ENCODE measurements at regions not wholly inside any gene's neighbourhood (a gene's known extent, or its start where the extent isn't known, plus 50 kb on each side); places are given as distances from the start of the nearest gene placed in this dataset.

- in situ Hi-C loops (cut with HindIII; ENCODE audit: low sequenced_read_pairs): no loop called here
- no peak overlapping the region for H3K4me3 ChIP-seq (ENCODE audit: low read depth, low read length)
- no peak for DNase-seq (ENCODE audit: low read depth, low spot score)
- TF ChIP-seq, protein P1, sequence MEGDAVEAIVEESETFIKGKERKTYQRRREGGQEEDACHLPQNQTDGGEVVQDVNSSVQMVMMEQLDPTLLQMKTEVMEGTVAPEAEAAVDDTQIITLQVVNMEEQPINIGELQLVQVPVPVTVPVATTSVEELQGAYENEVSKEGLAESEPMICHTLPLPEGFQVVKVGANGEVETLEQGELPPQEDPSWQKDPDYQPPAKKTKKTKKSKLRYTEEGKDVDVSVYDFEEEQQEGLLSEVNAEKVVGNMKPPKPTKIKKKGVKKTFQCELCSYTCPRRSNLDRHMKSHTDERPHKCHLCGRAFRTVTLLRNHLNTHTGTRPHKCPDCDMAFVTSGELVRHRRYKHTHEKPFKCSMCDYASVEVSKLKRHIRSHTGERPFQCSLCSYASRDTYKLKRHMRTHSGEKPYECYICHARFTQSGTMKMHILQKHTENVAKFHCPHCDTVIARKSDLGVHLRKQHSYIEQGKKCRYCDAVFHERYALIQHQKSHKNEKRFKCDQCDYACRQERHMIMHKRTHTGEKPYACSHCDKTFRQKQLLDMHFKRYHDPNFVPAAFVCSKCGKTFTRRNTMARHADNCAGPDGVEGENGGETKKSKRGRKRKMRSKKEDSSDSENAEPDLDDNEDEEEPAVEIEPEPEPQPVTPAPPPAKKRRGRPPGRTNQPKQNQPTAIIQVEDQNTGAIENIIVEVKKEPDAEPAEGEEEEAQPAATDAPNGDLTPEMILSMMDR (IDR thresholded peaks at IDR 0.05; ENCODE audit: low read depth, low read length): no peak
Observed at GRCh38 chr2:236696834-236697233, 127.2 kb downstream of the ACKR3 start.

GRCh38 chr2:236698016-236698627, 128.5 kb downstream of the ACKR3 start:
- in situ Hi-C loops (cut with HindIII; ENCODE audit: low sequenced_read_pairs): no loop called here
- TF ChIP-seq, protein P1 (IDR thresholded peaks at IDR 0.05; ENCODE audit: low read depth, low read length): no peak
- H3K4me3 ChIP-seq (ENCODE audit: low read depth, low read length): no peak overlapping the region
- DNase-seq (ENCODE audit: low read depth, low spot score): no peak

GRCh38 chr2:236700703-236701102, 131.1 kb downstream of the ACKR3 start:
- DNase-seq (ENCODE audit: low read depth, low spot score): no peak
- H3K4me3 ChIP-seq (ENCODE audit: low read depth, low read length): no peak overlapping the region
- in situ Hi-C loops (cut with HindIII; ENCODE audit: low sequenced_read_pairs): no loop called here
- TF ChIP-seq, protein P1 (IDR thresholded peaks at IDR 0.05; ENCODE audit: low read depth, low read length): no peak

- in situ Hi-C loops (cut with HindIII; ENCODE audit: low sequenced_read_pairs): no loop called here
- TF ChIP-seq, protein P1 (IDR thresholded peaks at IDR 0.05; ENCODE audit: low read depth, low read length): no peak
- H3K4me3 ChIP-seq (ENCODE audit: low read depth, low read length): no peak overlapping the region
- no peak for DNase-seq (ENCODE audit: low read depth, low spot score)
Observed at GRCh38 chr2:236702657-236703372, 133.2 kb downstream of the ACKR3 start.

DNA sequence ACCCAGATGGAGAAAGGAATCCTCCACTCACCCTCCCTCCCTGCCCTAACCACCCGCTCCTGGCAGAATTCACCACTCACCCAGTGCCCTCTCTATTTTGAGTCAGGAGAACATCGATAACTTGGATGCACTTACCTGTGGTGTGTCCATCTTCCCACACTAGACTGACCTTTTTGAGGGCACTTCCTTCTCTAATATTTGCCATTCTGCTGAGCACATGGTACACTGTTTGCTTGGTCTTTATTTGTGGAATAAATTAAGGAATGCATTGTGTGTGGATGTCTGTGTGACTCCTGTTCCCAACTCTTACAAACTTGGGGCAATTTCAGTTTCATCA, 133.7 kb downstream of the ACKR3 start:
- TF ChIP-seq, protein P1 (IDR thresholded peaks at IDR 0.05; ENCODE audit: low read depth, low read length): no peak
- no peak for DNase-seq (ENCODE audit: low read depth, low spot score)
- in situ Hi-C loops (cut with HindIII; ENCODE audit: low sequenced_read_pairs): no loop called here
- H3K4me3 ChIP-seq (ENCODE audit: low read depth, low read length): no peak overlapping the region

GRCh38 chr2:236703906-236704305, 134.3 kb downstream of the ACKR3 start:
- in situ Hi-C loops (cut with HindIII; ENCODE audit: low sequenced_read_pairs): no loop called here

More at GRCh38 chr2:236703906-236704305, 134.3 kb downstream of the ACKR3 start:
- TF ChIP-seq, protein P1 (IDR thresholded peaks at IDR 0.05; ENCODE audit: low read depth, low read length): no peak
- H3K4me3 ChIP-seq (ENCODE audit: low read depth, low read length): no peak overlapping the region
- DNase-seq (ENCODE audit: low read depth, low spot score): no peak

Data from astrocyte of the spinal cord (primary cell).